ELF-1 (cell line): ENCODE measurements at regions not wholly inside any gene's neighbourhood (a gene's known extent, or its start where the extent isn't known, plus 50 kb on each side); places are given as distances from the start of the nearest gene placed in this dataset.

Source experiments
- DNase-seq: peaks from one replicate; pipeline ENCODE4 v3.0.0-alpha.2; 2016; ENCODE audit warnings: low read depth, low spot score

- no peak for DNase-seq
Observed at GRCh38 chr14:61226015-61226654, 55.0 kb downstream of the TMEM30B start.

DNA sequence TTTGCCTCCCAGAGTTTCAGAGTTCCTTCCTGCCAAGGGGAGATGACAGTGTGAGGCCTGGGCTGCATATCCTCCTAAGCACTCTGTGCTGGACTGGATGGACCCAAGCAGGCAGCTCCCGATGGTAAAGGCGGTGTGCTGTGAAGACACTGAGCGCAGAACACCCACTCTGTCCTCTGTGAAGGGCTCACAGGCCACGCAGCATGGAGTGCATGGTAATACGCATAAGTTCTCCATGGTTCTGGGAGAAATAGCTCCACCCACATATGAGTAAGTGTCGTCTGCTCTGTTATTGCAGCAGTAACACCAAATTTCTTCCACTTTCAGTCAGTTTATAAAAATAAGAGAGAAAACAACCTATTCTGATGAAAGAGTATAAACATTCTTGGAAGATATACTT lies 55.8 kb downstream of the TMEM30B start:
- DNase-seq, result no peak

- no peak for DNase-seq
Observed at GRCh38 chr14:61223552-61223951, 57.6 kb downstream of the TMEM30B start.

DNA sequence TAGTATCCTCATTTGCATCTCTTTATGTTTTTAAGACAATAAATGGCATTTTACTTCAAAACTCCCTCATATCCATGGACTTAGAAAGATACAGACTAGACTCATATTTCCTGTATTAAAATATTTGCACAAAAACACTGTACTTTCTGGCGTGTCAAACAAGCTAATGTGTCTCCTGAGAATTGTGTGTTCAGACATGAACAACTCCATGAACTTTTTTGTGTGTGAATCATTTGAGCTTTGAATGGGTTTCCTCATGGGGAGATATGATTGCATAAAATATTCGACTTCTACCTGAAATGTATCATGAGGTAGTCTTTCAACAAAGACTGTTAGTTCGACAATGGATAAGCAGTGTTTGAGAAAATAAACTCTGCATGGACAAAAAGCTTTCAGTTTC lies 58.8 kb downstream of the TMEM30B start:
- DNase-seq, result no peak

GRCh38 chr14:61221906-61222305 lies 59.2 kb downstream of the TMEM30B start:
- DNase-seq, result no peak

GRCh38 chr14:61219673-61220072 lies 61.5 kb downstream of the TMEM30B start:
- DNase-seq, result no peak

GRCh38 chr14:61219256-61219655 lies 61.9 kb downstream of the TMEM30B start:
- DNase-seq, result no peak

GRCh38 chr14:61218767-61219166 lies 62.4 kb downstream of the TMEM30B start:
- DNase-seq, result no peak

GRCh38 chr14:61218157-61218556 lies 63.0 kb downstream of the TMEM30B start:
- no peak for DNase-seq

GRCh38 chr14:61217516-61217915 lies 63.6 kb downstream of the TMEM30B start:
- no peak for DNase-seq

- DNase-seq, result no peak
Observed at GRCh38 chr14:61215222-61216020, 65.7 kb downstream of the TMEM30B start.

DNA sequence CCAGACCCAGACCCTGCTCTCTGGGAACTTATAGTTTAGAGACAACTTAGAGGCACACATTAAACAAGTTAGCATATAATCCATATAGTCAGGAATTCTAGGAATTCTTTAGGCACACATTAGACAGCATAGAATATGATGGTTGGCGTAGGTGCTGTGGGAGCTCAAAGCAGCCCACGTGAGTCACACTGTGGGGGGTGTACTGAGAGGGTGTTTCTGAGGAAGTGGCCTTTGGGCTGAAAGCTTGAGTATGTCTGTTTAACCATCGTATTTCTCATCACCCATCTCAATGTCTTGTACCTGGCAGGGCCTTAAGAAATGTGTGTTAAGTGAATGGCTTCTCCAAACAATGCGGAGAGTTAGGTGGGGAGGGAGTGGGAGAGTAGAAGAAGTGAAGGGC lies 67.2 kb downstream of the TMEM30B start:
- no peak for DNase-seq

DNA sequence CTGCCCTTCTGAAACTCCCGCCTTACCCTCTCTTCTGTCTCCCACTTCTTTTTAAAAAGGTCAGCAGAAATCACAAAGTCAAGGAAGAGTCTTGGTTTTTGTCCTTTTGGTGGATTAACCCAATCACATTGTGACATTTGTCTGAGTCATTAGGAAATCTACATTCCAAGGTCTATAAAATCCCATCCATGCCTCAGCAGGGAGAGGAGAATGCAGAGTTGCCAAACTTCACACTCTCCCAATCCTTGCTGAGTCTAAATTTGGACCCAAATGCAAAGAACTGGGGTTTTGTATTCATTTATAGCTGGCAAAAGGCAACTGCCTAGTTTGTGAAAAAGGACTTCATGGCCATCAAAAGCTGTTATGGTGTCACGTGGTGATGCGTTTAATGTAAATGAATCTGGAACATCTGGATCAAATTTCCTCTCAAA lies 67.9 kb downstream of the TMEM30B start:
- no peak for DNase-seq

DNA sequence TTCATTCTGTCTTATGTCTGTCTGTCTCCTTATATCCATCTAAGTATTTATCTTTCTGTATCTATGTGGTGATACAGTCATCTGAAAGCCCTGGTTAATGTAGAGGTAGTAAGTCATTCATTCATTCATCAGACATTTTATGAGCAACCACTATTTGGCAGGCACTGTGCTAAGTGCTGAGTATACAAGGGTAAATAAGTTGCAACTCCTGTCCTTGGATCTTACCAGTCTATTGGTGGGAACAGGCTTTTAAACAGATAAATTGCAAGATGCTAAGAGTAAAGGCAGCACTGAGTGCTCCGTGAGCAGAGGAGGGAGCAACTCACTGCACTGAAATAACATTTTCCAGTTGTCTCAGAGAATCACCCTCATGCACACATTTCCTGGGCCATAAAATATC lies 68.6 kb downstream of the TMEM30B start:
- DNase-seq, result no peak

DNA sequence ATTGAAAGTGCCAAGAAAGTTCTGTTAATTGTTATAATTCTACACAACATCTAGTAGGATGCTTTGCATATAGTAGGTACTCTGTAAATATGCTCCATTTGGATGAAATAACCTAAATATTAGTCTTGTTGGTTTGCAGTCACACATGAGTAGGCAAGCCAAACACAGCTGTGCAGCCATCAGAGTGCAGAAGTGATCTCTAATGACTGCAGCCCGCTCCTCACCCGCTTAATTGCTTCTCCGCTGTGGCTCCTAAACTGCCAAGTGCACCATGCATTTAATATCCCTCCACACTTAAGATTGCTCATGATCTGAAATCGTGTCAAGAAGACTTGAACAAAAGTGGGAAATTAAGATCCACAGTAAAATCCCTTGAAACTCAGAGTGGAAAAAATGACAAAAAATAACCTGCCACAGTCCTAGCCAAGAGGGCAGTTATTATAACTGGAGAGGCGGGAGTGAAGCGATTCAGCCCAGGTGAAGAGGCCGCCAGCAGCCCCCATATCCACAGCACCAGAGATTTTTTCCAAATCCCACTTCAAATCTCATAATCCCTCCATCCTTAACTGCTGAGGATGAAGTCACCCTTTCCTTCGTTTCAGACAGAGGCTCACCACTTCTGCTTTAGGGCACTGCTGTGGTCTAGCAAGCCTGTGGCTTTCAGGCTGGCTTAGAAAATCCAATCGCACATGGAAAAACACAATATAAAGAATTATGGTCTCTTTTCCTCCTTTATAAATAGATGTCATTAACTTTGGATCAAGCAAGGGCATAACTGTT lies 69.5 kb downstream of the TMEM30B start:
- no peak for DNase-seq

GRCh38 chr14:61203081-61203753 lies 77.9 kb downstream of the TMEM30B start:
- DNase-seq, result no peak

GRCh38 chr14:61202124-61202523 lies 79.0 kb downstream of the TMEM30B start:
- DNase-seq, result no peak

- no peak for DNase-seq
Observed at GRCh38 chr14:61201171-61201570, 80.0 kb downstream of the TMEM30B start.

DNA sequence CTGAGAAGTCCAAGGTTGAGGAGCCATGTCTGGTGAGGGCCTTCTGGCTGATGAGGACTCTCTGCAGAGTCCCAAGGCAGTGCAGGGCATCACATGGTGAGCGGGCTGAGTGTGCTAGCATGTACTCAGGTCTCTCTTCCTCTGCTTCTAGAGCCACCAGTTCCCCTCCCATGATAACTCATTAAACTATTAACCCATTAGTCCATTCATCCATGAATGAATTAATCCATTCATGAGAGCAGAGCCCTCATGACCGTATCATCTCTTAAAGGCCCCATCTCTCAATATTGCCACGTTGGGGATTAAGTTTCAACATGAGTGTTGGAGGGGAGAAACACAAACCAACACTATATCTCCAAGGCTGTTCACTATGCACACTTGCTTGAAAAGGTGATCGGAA lies 83.7 kb downstream of the TMEM30B start:
- DNase-seq, result no peak

GRCh38 chr14:61196792-61197191 lies 84.3 kb downstream of the TMEM30B start:
- no peak for DNase-seq

GRCh38 chr14:61196034-61196433 lies 85.1 kb downstream of the TMEM30B start:
- DNase-seq, result no peak

GRCh38 chr14:61193476-61193875 lies 87.7 kb downstream of the TMEM30B start:
- DNase-seq, result no peak
